NT2/D1 (cell line): ENCODE measurements at regions not wholly inside any gene's neighbourhood (a gene's known extent, or its start where the extent isn't known, plus 50 kb on each side); places are given as distances from the start of the nearest gene placed in this dataset.

Experiments used
- DNase-seq: peaks from one replicate; pipeline ENCODE4 v3.0.0-alpha.2; 2011; ENCODE audit warnings: low read depth, low spot score
- H3K27me3 ChIP-seq: 2 replicates; pipeline ENCODE4 v1.6.0; 2011; ENCODE audit warnings: mild to moderate bottlenecking; ENCODE audit not compliant: insufficient read length, insufficient read depth
- H3K36me3 ChIP-seq: 2 replicates; pipeline ENCODE4 v1.6.1; 2011; ENCODE audit warnings: mild to moderate bottlenecking, low read length, mixed read lengths; ENCODE audit not compliant: insufficient read depth, insufficient read length
- H3K4me1 ChIP-seq: 2 replicates; pipeline ENCODE4 v1.5.1; 2011; ENCODE audit not compliant: insufficient read depth, insufficient read length
- H3K4me3 ChIP-seq: 2 replicates; pipeline ENCODE4 v1.5.1; 2011; ENCODE audit warnings: low read depth; ENCODE audit not compliant: insufficient read length
- H3K9ac ChIP-seq: 2 replicates; pipeline ENCODE4 v1.6.0; 2011; ENCODE audit warnings: low read depth; ENCODE audit not compliant: insufficient read length
- H3K9me3 ChIP-seq: 2 replicates; pipeline ENCODE4 v1.5.1; 2011; ENCODE audit warnings: mild to moderate bottlenecking, low read length; ENCODE audit not compliant: insufficient read depth
- SUZ12 ChIP-seq: IDR thresholded peaks from 2 replicates; pipeline ENCODE4 v1.6.1; 2011; ENCODE audit not compliant: insufficient read length, insufficient read depth; ENCODE audit errors: extremely low read depth
- YY1 ChIP-seq: IDR thresholded peaks from 2 replicates; pipeline ENCODE4 v1.6.1; 2011; ENCODE audit not compliant: insufficient read length, insufficient read depth
- ZNF274 ChIP-seq: IDR thresholded peaks from 2 replicates; pipeline ENCODE4 v1.6.1; 2011; ENCODE audit warnings: mild to moderate bottlenecking, low read depth, low read length

DNA sequence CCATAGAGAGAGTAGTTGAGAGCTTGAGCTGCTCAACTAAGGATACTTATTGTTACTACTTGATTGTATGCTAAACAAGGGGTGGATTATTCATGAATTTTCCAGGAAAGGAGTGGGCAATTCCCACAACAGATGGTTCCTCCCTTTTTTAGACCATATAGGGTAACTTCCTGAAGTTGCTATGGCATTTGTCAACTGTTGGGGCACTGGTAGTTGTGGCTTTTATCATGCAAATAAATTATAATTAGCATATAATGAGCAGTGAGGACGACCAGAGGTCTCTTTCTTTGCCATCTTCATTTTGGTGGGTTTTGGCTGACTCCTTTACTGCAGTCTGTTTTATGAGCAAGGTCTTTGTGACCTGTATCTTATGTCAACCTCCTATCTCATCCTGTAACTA is 1403.5 kb upstream of the PABPC4L start:
- no peak for TF ChIP-seq YY1
- TF ChIP-seq SUZ12: no peak
- TF ChIP-seq ZNF274: no peak
- DNase-seq: peak; percentile 5
- no peaks in the 10 kb centered on the region for H3K36me3 ChIP-seq
- H3K4me3 ChIP-seq: no peak overlapping the region
- H3K9me3 ChIP-seq: no peaks in the 10 kb centered on the region; the same call in 1 of the 2 replicates
- no peaks in the 10 kb centered on the region for H3K4me1 ChIP-seq
- no peaks in the 10 kb centered on the region for H3K27me3 ChIP-seq
- H3K9ac ChIP-seq: no peak overlapping the region

DNA sequence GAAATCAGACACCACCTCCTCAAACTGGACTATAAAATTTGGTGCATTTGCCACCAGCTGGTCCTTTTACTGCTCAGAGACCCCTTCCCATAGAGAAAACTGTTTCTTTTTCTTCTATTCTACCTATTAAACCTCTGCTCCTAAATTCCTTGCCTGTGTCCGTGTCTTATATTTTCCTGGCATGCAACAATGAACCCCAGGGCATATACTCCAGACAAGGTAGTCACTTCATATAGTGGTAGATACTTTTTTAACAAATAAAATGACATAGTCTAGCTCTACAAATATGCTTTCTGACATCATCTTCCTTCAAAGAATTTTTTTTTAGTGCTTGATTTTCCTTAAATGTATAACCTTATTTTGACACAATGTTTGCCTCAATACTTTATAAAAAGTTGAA is 1402.9 kb upstream of the PABPC4L start:
- no peak for DNase-seq
- no peaks in the 10 kb centered on the region for H3K4me1 ChIP-seq

DNA sequence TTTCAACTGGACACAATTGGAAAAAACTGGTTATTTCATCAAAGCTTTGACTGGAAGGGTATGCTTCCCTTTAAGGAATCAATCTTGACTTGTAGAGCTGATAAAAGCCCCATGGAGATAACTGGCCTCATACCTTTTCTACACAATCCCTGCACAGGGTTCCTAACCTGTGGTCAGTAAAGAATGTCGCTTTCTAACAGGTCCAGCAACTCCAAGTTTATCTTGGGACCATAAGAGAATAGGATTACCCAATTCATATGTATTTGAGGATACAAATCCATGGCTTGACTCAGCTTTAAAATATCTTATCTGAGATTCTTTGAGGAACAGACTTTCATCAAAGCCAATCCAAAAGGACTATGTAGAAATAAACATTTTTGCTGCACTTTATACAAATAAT is 1399.8 kb upstream of the PABPC4L start:
- TF ChIP-seq ZNF274 (no peak), YY1 (no peak), SUZ12 (no peak)
- no peak for DNase-seq
- peaks cover 15% of the 10 kb centered on the region for H3K9me3 ChIP-seq

More for the DNA sequence above, 1402.9 kb upstream of the PABPC4L start:
- no peak overlapping the region for H3K9ac ChIP-seq
- no peaks in the 10 kb centered on the region for H3K36me3 ChIP-seq
- H3K9me3 ChIP-seq: no peaks in the 10 kb centered on the region; the same call in 1 of the 2 replicates
- H3K4me3 ChIP-seq: no peak overlapping the region
- no peak for TF ChIP-seq SUZ12
- TF ChIP-seq YY1: no peak
- TF ChIP-seq ZNF274: no peak
- no peaks in the 10 kb centered on the region for H3K27me3 ChIP-seq

DNA sequence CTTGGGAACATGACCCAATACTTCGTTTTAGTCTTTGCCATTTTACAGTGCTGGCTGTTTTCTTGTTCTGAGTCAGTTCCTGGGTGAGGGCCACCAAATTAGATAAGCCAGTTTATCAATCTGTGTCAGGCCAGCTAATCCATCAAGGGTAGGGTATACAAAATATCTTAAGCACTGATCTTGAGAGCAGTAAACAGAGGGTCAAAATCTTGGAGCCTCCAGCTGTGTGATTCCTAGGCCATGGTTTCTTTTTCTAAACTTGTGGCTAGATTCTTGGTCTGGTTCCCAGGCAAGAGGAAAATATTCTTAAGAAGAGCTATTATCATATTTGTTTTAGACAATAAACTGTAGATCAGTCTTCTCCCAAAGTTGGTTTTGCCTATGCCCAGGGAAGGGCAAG is 1396.6 kb upstream of the PABPC4L start:
- peaks cover 20% of the 10 kb centered on the region for H3K9me3 ChIP-seq
- H3K9ac ChIP-seq: no peak overlapping the region
- no peaks in the 10 kb centered on the region for H3K27me3 ChIP-seq
- no peaks in the 10 kb centered on the region for H3K36me3 ChIP-seq
- DNase-seq: no peak
- H3K4me1 ChIP-seq: no peaks in the 10 kb centered on the region
- TF ChIP-seq SUZ12: no peak
- H3K4me3 ChIP-seq: no peak overlapping the region

More for the DNA sequence above, 1399.8 kb upstream of the PABPC4L start:
- H3K9ac ChIP-seq: no peak overlapping the region
- H3K27me3 ChIP-seq: no peaks in the 10 kb centered on the region
- H3K4me3 ChIP-seq: no peak overlapping the region
- no peaks in the 10 kb centered on the region for H3K36me3 ChIP-seq
- no peaks in the 10 kb centered on the region for H3K4me1 ChIP-seq

DNA sequence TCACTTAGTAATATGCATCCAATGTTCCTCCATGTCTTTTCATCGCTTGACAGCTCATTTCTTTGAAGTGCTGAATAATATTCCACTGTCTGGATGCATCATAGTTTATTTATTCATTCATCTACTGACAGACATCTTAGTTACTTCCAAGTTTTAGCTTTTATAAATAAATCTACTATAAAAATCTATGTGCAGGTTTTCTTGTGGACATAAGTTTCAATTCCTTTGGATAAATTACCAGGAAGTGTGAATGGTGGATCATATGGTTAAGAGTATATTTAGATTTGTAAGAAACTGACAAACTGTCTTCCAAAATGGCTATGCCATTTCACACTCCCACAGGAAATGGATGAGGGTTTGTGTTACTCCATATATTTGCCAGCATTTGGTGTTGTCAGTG is 1392.9 kb upstream of the PABPC4L start:
- H3K9ac ChIP-seq: no peak overlapping the region
- no peaks in the 10 kb centered on the region for H3K36me3 ChIP-seq
- H3K4me3 ChIP-seq: no peak overlapping the region
- no peak for TF ChIP-seq ZNF274
- TF ChIP-seq SUZ12: no peak
- TF ChIP-seq YY1: no peak
- no peak for DNase-seq
- no peaks in the 10 kb centered on the region for H3K4me1 ChIP-seq
- H3K9me3 ChIP-seq: peaks cover 20% of the 10 kb centered on the region
- no peaks in the 10 kb centered on the region for H3K27me3 ChIP-seq

DNA sequence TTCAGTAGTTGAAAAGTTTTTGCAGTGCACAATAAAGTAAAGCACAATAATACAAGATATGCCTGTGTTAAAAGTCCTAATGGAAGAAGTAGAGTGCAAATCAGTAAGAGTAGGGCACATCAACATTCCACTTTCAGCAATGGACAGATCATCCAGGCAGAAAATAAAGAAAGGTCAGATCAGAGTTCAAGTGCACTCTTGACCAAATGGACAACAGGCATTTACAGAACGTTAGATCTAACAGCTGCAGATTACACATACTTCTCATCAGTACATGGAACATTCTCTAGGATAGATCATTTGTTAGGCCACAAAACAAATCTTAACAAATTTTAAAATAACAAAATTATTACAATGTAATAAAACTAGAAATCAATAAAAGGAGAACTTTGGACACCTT is 1373.5 kb upstream of the PABPC4L start:
- Histone ChIP-seq H3K9me3 (no peaks in the 10 kb centered on the region), H3K4me1 (no peaks in the 10 kb centered on the region), H3K27me3 (no peaks in the 10 kb centered on the region), H3K36me3 (no peaks in the 10 kb centered on the region), H3K9ac (no peak overlapping the region), H3K4me3 (no peak overlapping the region)
- DNase-seq: no peak
- TF ChIP-seq SUZ12 (no peak), YY1 (no peak), ZNF274 (no peak)

DNA sequence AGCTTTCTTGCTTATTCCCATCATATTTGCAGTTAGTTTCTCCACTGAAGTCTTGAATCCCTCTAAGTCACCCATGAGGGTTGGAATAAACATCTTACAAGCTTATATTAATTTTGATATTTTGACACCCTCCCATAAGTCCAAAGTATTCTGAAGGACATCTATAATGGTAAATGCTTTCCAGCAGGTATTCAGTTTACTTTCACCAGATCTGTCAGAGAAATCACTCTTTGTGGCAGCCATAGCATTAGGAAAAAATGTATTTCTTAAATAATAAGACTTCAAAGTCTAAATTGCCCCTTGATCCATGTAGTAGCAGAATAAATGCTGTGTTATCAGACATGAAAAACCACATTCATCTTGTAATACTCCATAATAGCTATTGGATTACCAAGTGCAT is 1371.7 kb upstream of the PABPC4L start:
- H3K4me1 ChIP-seq: no peaks in the 10 kb centered on the region
- DNase-seq: no peak
- no peak for TF ChIP-seq SUZ12
- no peak for TF ChIP-seq YY1
- no peak for TF ChIP-seq ZNF274

DNA sequence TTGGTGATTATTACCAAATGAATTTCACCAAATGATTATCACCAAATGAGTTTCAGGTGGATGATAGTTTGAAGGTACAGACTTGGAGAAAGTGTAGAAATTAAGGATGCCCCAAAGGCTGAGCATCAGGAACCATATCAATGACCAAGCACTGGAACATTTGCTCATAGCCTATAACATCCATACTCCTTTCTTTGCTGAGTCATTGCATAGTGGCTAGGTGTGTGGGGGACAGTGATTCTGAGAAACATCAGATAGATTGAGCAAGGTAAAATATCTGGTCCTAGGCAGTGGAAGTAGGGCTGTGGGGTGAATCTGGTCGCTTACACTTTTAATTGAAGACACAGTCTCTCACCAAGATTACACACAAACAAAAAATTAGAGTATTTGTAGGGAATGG is 1362.5 kb upstream of the PABPC4L start:
- DNase-seq: no peak
- H3K9me3 ChIP-seq: no peaks in the 10 kb centered on the region
- H3K36me3 ChIP-seq: no peaks in the 10 kb centered on the region
- no peak overlapping the region for H3K4me3 ChIP-seq
- no peak overlapping the region for H3K9ac ChIP-seq
- no peaks in the 10 kb centered on the region for H3K27me3 ChIP-seq
- TF ChIP-seq SUZ12 (no peak), ZNF274 (no peak), YY1 (no peak)
- no peaks in the 10 kb centered on the region for H3K4me1 ChIP-seq

More for the DNA sequence above, 1371.7 kb upstream of the PABPC4L start:
- Histone ChIP-seq H3K9ac (no peak overlapping the region), H3K27me3 (no peaks in the 10 kb centered on the region), H3K9me3 (no peaks in the 10 kb centered on the region), H3K4me3 (no peak overlapping the region), H3K36me3 (no peaks in the 10 kb centered on the region)
